Motor neuron (in vitro differentiated cells): ENCODE measurements at regions not wholly inside any gene's neighbourhood (a gene's known extent, or its start where the extent isn't known, plus 50 kb on each side); places are given as distances from the start of the nearest gene placed in this dataset.
A peak's percentile ranks its signal among the peaks of the same experiment; 100 is the strongest.
"Not testable (repeated sequence)": the region's sequence is repeated elsewhere in the genome, so short reads cannot be mapped to it uniquely, and the experiment has no call there.

ENCODE experiments used
- ATAC-seq, 8 experiments: fragments of 200-7000 bp; cut with Tn5 transposase; replicated peaks in 6 of 8; 2 replicates each; pipeline ENCODE4 v1.8.0; 2021; ENCODE audit warnings: mild to moderate bottlenecking in 8 of 8, moderate library complexity in 8 of 8
- H3K27ac ChIP-seq, 2 donors: fragments of 250-450 bp; sonication (Bioruptor Pico); 2 replicates each; pipeline ENCODE4 v1.9.0; 2021; ENCODE audit warnings: antibody characterized with exemption in 2 of 2, mild to moderate bottlenecking in 2 of 2, moderate library complexity in 1 of 2
- H3K4me1 ChIP-seq, 2 donors: fragments of 250-450 bp; sonication (Bioruptor Pico); replicated peaks in 1 of 2; 2 replicates each; pipeline ENCODE4 v1.6.1; 2021; ENCODE audit warnings: antibody characterized with exemption in 2 of 2, mild to moderate bottlenecking in 2 of 2, moderate library complexity in 1 of 2
- H3K4me3 ChIP-seq, 5 donors: fragments of 250-450 bp; sonication (Bioruptor Pico); 2 replicates each; pipeline ENCODE4 v1.9.0; 2021; ENCODE audit warnings: antibody characterized with exemption in 5 of 5, mild to moderate bottlenecking in 5 of 5, moderate library complexity in 4 of 5
- WGBS, 10 experiments: fragments of 450-650 bp; shearing (Covaris generic); methylation state at CpG; one replicate each; pipeline ENCODE4 v1.0.0; 2022; 5-methylcytosine and 5-hydroxymethylcytosine counted together
- in situ Hi-C, 9 experiments: fragments of 400-800 bp; cut with MboI; loops; one replicate each; pipeline ENCODE4 v1.15.0; 2021; ENCODE audit warnings: low sequenced_read_pairs in 9 of 9, low pct_unique_long_range_greater_than_20kb in 2 of 9; ENCODE audit not compliant: unreplicated experiment in 9 of 9

- Histone ChIP-seq H3K27ac (no peak overlapping the region), H3K4me3 (no peak overlapping the region), H3K4me1 (peaks cover 0 to 11% of the 10 kb centered on the region in 2 donors)
- in situ Hi-C loops: no loop called here
- no peak for ATAC-seq
These were observed 61.1 kb downstream of the MAD2L1 start for GRCh38 chr4:120005527-120005926.

- 25 to 69% (median 59%) methylated on average over 1 to 2 of the region's 2 CpGs for WGBS, 10 experiments
- H3K4me3 ChIP-seq: no peak overlapping the region
These were observed 61.6 kb downstream of the MAD2L1 start for GRCh38 chr4:120005076-120005475.

GRCh38 chr4:120004054-120004453 lies 62.6 kb downstream of the MAD2L1 start:
- peaks cover 0 to 11% of the 10 kb centered on the region in 2 donors for H3K4me1 ChIP-seq
- WGBS, 10 experiments: 25 to 100% (median 92%) methylated on average over 2 to 4 of the region's 4 CpGs; no CpG with 5 or more reads in 5 of the 10 experiments
- in situ Hi-C loops: no loop called here
- no peak for ATAC-seq
- H3K4me3 ChIP-seq: no peak overlapping the region
- H3K27ac ChIP-seq: peak overlapping the region in 1 of 2 donors; percentile 15

More at GRCh38 chr4:120005076-120005475, 61.6 kb downstream of the MAD2L1 start:
- in situ Hi-C loops: no loop called here
- H3K27ac ChIP-seq: no peak overlapping the region
- H3K4me1 ChIP-seq: peaks cover 0 to 11% of the 10 kb centered on the region in 2 donors
- ATAC-seq: no peak

- no peak overlapping the region for H3K27ac ChIP-seq
- peaks cover 0 to 11% of the 10 kb centered on the region in 2 donors for H3K4me1 ChIP-seq
- in situ Hi-C loops: no loop called here
- no peak overlapping the region for H3K4me3 ChIP-seq
- no peak for ATAC-seq
- 58 to 100% (median 82%) methylated on average over 1 to 3 of the region's 3 CpGs; no CpG with 5 or more reads in 2 of the 10 experiments for WGBS, 10 experiments
These were observed 63.5 kb downstream of the MAD2L1 start for GRCh38 chr4:120003193-120003592.

- ATAC-seq: no peak
- in situ Hi-C loops: no loop called here
- H3K4me3 ChIP-seq: no peak overlapping the region
- peaks cover 0 to 11% of the 10 kb centered on the region in 2 donors for H3K4me1 ChIP-seq
- WGBS, 10 experiments: 64 to 100% (median 100%) methylated on average over 1 of the region's 1 CpG; no CpG with 5 or more reads in 3 of the 10 experiments
- no peak overlapping the region for H3K27ac ChIP-seq
These were observed 64.8 kb downstream of the MAD2L1 start for GRCh38 chr4:120001850-120002249.

GRCh38 chr4:120000591-120001296 lies 65.9 kb downstream of the MAD2L1 start:
- Histone ChIP-seq H3K4me1 (peaks cover 0 to 11% of the 10 kb centered on the region in 2 donors), H3K27ac (no peak overlapping the region), H3K4me3 (no peak overlapping the region)
- WGBS, 10 experiments: 32 to 84% (median 71%) methylated on average over 1 to 6 of the region's 6 CpGs
- ATAC-seq: peak in 1 of 8 experiments; percentile 23
- in situ Hi-C loops: no loop called here

GRCh38 chr4:119996024-119996423 lies 70.6 kb downstream of the MAD2L1 start:
- ATAC-seq, H3K27ac ChIP-seq, H3K4me3 ChIP-seq, in situ Hi-C loops, H3K4me1 ChIP-seq: not testable (repeated sequence)
- no CpG with 5 or more reads among the region's 10 CpGs for WGBS, 10 experiments

GRCh38 chr4:119984996-119985395 lies 81.7 kb downstream of the MAD2L1 start:
- ATAC-seq: no peak
- 0 to 88% (median 79%) methylated on average over 1 to 2 of the region's 2 CpGs; no CpG with 5 or more reads in 1 of the 10 experiments for whole genome bisulfite sequencing, 10 experiments
- H3K4me3 ChIP-seq: no peak overlapping the region
- no peaks in the 10 kb centered on the region for H3K4me1 ChIP-seq
- in situ Hi-C loops: no loop called here
- H3K27ac ChIP-seq: no peak overlapping the region

GRCh38 chr4:119982756-119983155 lies 83.9 kb downstream of the MAD2L1 start:
- in situ Hi-C loops: no loop called here
- ATAC-seq: no peak
- H3K27ac ChIP-seq: no peak overlapping the region

GRCh38 chr4:119980456-119980855 lies 86.2 kb downstream of the MAD2L1 start:
- in situ Hi-C loops: no loop called here
- ATAC-seq: no peak
- no peaks in the 10 kb centered on the region for H3K4me1 ChIP-seq
- H3K4me3 ChIP-seq: no peak overlapping the region
- H3K27ac ChIP-seq: no peak overlapping the region
- 4 to 84% (median 62%) methylated on average over 2 of the region's 2 CpGs for WGBS, 10 experiments

More at GRCh38 chr4:119982756-119983155, 83.9 kb downstream of the MAD2L1 start:
- no peaks in the 10 kb centered on the region for H3K4me1 ChIP-seq
- no peak overlapping the region for H3K4me3 ChIP-seq

GRCh38 chr4:119977076-119977940 lies 89.3 kb downstream of the MAD2L1 start:
- H3K4me3 ChIP-seq: no peak overlapping the region
- whole genome bisulfite sequencing, 10 experiments: 6 to 86% (median 54%) methylated on average over 4 to 9 of the region's 9 CpGs; no CpG with 5 or more reads in 1 of the 10 experiments
- ATAC-seq: no peak
- H3K4me1 ChIP-seq: no peaks in the 10 kb centered on the region
- no peak overlapping the region for H3K27ac ChIP-seq
- in situ Hi-C loops: no loop called here

- in situ Hi-C loops: no loop called here
- H3K27ac ChIP-seq: no peak overlapping the region
- no peak overlapping the region for H3K4me3 ChIP-seq
- ATAC-seq: no peak
- no peaks in the 10 kb centered on the region for H3K4me1 ChIP-seq
- WGBS, 10 experiments: 0 to 100% (median 87%) methylated on average over 1 of the region's 1 CpG; no CpG with 5 or more reads in 2 of the 10 experiments
These were observed 95.1 kb downstream of the MAD2L1 start for GRCh38 chr4:119971431-119972084.

- ATAC-seq: no peak
- in situ Hi-C loops: no loop called here
- H3K4me1 ChIP-seq: no peaks in the 10 kb centered on the region
- no peak overlapping the region for H3K27ac ChIP-seq
- no peak overlapping the region for H3K4me3 ChIP-seq
These were observed 104.0 kb downstream of the MAD2L1 start for GRCh38 chr4:119962631-119963030.
